ENCODE measurements at regions not wholly inside any gene's neighbourhood (a gene's known extent, or its start where the extent isn't known, plus 50 kb on each side); places are given as distances from the start of the nearest gene placed in this dataset.

GRCh38 chr9:10706788-10707187 lies 94.0 kb upstream of the PTPRD start:
- DNase-seq (no peak), ATAC-seq (no peak)
- H3K4me1 ChIP-seq = no peaks in the 10 kb centered on the region
- TF ChIP-seq CTCF (IDR thresholded peaks at IDR 0.05) = no peak
- H3K27ac ChIP-seq = no peak overlapping the region
- H3K27me3 ChIP-seq (ENCODE audit: low read depth) = no peaks in the 10 kb centered on the region
- intact Hi-C loops (cut with DNase I) = no loop called here
- H3K36me3 ChIP-seq = no peaks in the 10 kb centered on the region
- no peak overlapping the region for H3K4me3 ChIP-seq
- no peaks in the 10 kb centered on the region for H3K9me3 ChIP-seq

- TF ChIP-seq CTCF (IDR thresholded peaks at IDR 0.05) = no peak
- no peak overlapping the region for H3K27ac ChIP-seq
- H3K27me3 ChIP-seq (ENCODE audit: low read depth) = no peaks in the 10 kb centered on the region
- intact Hi-C loops (cut with DNase I) = no loop called here
- H3K4me1 ChIP-seq = no peaks in the 10 kb centered on the region
- H3K4me3 ChIP-seq = no peak overlapping the region
- H3K9me3 ChIP-seq = no peaks in the 10 kb centered on the region
- no peaks in the 10 kb centered on the region for H3K36me3 ChIP-seq
- no peak for ATAC-seq
- DNase-seq = no peak
These were observed 108.5 kb upstream of the PTPRD start for GRCh38 chr9:10721301-10721700.

- no peak for TF ChIP-seq CTCF (IDR thresholded peaks at IDR 0.05)
- Histone ChIP-seq H3K36me3 (no peaks in the 10 kb centered on the region), H3K4me3 (no peak overlapping the region), H3K9me3 (no peaks in the 10 kb centered on the region), H3K27ac (no peak overlapping the region), H3K4me1 (no peaks in the 10 kb centered on the region), H3K27me3 (ENCODE audit: low read depth) (no peaks in the 10 kb centered on the region)
- no peak for ATAC-seq
- intact Hi-C loops (cut with DNase I) = no loop called here
- no peak for DNase-seq
These were observed 116.4 kb upstream of the PTPRD start for GRCh38 chr9:10729213-10729612.

- Histone ChIP-seq H3K36me3 (no peaks in the 10 kb centered on the region), H3K27me3 (ENCODE audit: low read depth) (no peaks in the 10 kb centered on the region), H3K27ac (no peak overlapping the region), H3K9me3 (no peaks in the 10 kb centered on the region), H3K4me1 (no peaks in the 10 kb centered on the region), H3K4me3 (no peak overlapping the region)
- no peak for DNase-seq
- ATAC-seq = no peak
- no peak for TF ChIP-seq CTCF (IDR thresholded peaks at IDR 0.05)
- intact Hi-C loops (cut with DNase I) = no loop called here
These were observed 131.9 kb upstream of the PTPRD start for GRCh38 chr9:10744669-10745068.

GRCh38 chr9:10753474-10753873 lies 140.7 kb upstream of the PTPRD start:
- no peak overlapping the region for H3K4me3 ChIP-seq
- H3K27me3 ChIP-seq (ENCODE audit: low read depth) = no peaks in the 10 kb centered on the region
- no peaks in the 10 kb centered on the region for H3K36me3 ChIP-seq
- H3K4me1 ChIP-seq = no peaks in the 10 kb centered on the region
- no peaks in the 10 kb centered on the region for H3K9me3 ChIP-seq
- H3K27ac ChIP-seq = no peak overlapping the region
- TF ChIP-seq CTCF (IDR thresholded peaks at IDR 0.05) = no peak
- intact Hi-C loops (cut with DNase I) = no loop called here
- DNase-seq = no peak
- no peak for ATAC-seq

- no peaks in the 10 kb centered on the region for H3K36me3 ChIP-seq
- no peaks in the 10 kb centered on the region for H3K9me3 ChIP-seq
- ATAC-seq (no peak), DNase-seq (no peak)
- no peaks in the 10 kb centered on the region for H3K27me3 ChIP-seq (ENCODE audit: low read depth)
- no peak for TF ChIP-seq CTCF (IDR thresholded peaks at IDR 0.05)
- H3K4me1 ChIP-seq = no peaks in the 10 kb centered on the region
- no peak overlapping the region for H3K27ac ChIP-seq
- H3K4me3 ChIP-seq = no peak overlapping the region
- intact Hi-C loops (cut with DNase I) = no loop called here
These were observed 151.7 kb upstream of the PTPRD start for GRCh38 chr9:10764481-10764880.
